GM12878 (cell line): ENCODE measurements at regions not wholly inside any gene's neighbourhood (a gene's known extent, or its start where the extent isn't known, plus 50 kb on each side); places are given as distances from the start of the nearest gene placed in this dataset.
A peak's percentile ranks its signal among the peaks of the same experiment; 100 is the strongest.

ENCODE experiments used
- ATAC-seq: fragments of 200-7000 bp; cut with Tn5 transposase; 3 replicates; pipeline ENCODE4 v1.9.1; 2020; ENCODE audit warnings: mild to moderate bottlenecking, moderate library complexity
- BruUV-seq: library from RNA; stranded (reverse); fragments of 400-500 nt; replicated peaks from 2 replicates; lab custom pipeline; 2021; lab: Mats Ljungman, UMichigan
- CTCF ChIA-PET: fragments of 300-600 bp; sonication (Branson Sonifier 250); formaldehyde crosslinking; extraction: SDS; loops from one replicate; lab custom pipeline; 2021; ENCODE audit warnings: inconsistent platforms; lab: Yijun Ruan, JAX
- POLR2A ChIA-PET: fragments of 350-600 bp; formaldehyde crosslinking; extraction: SDS; loops from one replicate; lab custom pipeline; 2021; ENCODE audit warnings: inconsistent platforms; lab: Charles Lee
- RAD21 ChIA-PET: fragments of 300-600 bp; sonication (Branson Sonifier 250); formaldehyde crosslinking; loops from one replicate; lab custom pipeline; 2023; ENCODE audit warnings: antibody characterized with exemption; ENCODE audit not compliant: unreplicated experiment; lab: Charles Lee
- SMC1A ChIA-PET: fragments of 300-600 bp; sonication (Branson Sonifier 250); formaldehyde crosslinking; loops from one replicate; lab custom pipeline; 2023; ENCODE audit not compliant: unreplicated experiment, uncharacterized antibody; lab: Charles Lee
- DNase-seq: peaks from one replicate; pipeline ENCODE4 v3.0.0-alpha.2; 2011; ENCODE audit warnings: low read depth, low spot score
- FAIRE-seq: peaks from 3 replicates; lab custom pipeline; 2011; peaks lifted over from hg19 to GRCh38; lab: Jason Lieb, UNC
- H2AFZ ChIP-seq: 2 replicates; pipeline ENCODE4 v1.6.0; 2011; ENCODE audit warnings: low read depth, low read length, control low read depth; ENCODE audit not compliant: control insufficient read depth
- H3K27ac ChIP-seq: 2 replicates; pipeline ENCODE4 v1.5.1; 2011; ENCODE audit warnings: control low read depth; ENCODE audit not compliant: control insufficient read depth, insufficient read depth
- H3K27me3 ChIP-seq, 2 experiments: replicated peaks in 1 of 2; 2 replicates each; pipeline versions ENCODE4 v1.6.0 to v1.6.1; 2011; ENCODE audit warnings: low read length in 1 of 2; ENCODE audit not compliant: control insufficient read depth in 2 of 2, insufficient read depth in 2 of 2
- H3K36me3 ChIP-seq, 2 experiments: 2 replicates each; pipeline ENCODE4 v1.5.1; 2011; ENCODE audit warnings: low read length in 1 of 2; ENCODE audit not compliant: control insufficient read depth in 2 of 2, insufficient read depth in 2 of 2
- H3K4me1 ChIP-seq: 2 replicates; pipeline ENCODE4 v1.6.1; 2011; ENCODE audit warnings: mild to moderate bottlenecking, low read length, moderate library complexity, mixed read lengths; ENCODE audit not compliant: control insufficient read depth, insufficient read depth
- H3K4me2 ChIP-seq: 2 replicates; pipeline ENCODE4 v1.6.0; 2011; ENCODE audit warnings: control low read depth; ENCODE audit not compliant: control insufficient read depth, insufficient read depth
- H3K4me3 ChIP-seq: fragments of 200-600 bp; sonication (generic); 2 replicates; pipeline ENCODE4 v1.5.1; 2016
- H3K79me2 ChIP-seq: 2 replicates; pipeline ENCODE4 v1.6.0; 2011; ENCODE audit warnings: low read length; ENCODE audit not compliant: control insufficient read depth, insufficient read depth
- H3K9ac ChIP-seq: 2 replicates; pipeline ENCODE4 v1.8.0; 2011; ENCODE audit warnings: low read length, control low read depth, mixed read lengths; ENCODE audit not compliant: control insufficient read depth, insufficient read depth
- H3K9me3 ChIP-seq: replicated peaks from 3 replicates; pipeline ENCODE4 v1.5.1; 2011; ENCODE audit warnings: mild to moderate bottlenecking, low read length; ENCODE audit not compliant: control insufficient read depth, insufficient read depth
- H4K20me1 ChIP-seq: 2 replicates; pipeline ENCODE4 v1.6.0; 2011; ENCODE audit not compliant: control insufficient read depth, insufficient read depth
- CBX3 ChIP-seq: fragments of 200-600 bp; sonication (generic); IDR thresholded peaks from 2 replicates; pipeline ENCODE4 v1.6.1; 2016; ENCODE audit warnings: low read depth, borderline replicate concordance
- CEBPB ChIP-seq, 2 experiments: fragments of 150-350 bp in 1 of 2; IDR thresholded peaks; 2 replicates each; pipeline ENCODE4 v1.6.1; 2012 to 2014; ENCODE audit warnings: low read depth in 2 of 2, low read length in 2 of 2, borderline replicate concordance in 1 of 2, inconsistent platforms in 1 of 2
- CREB1 ChIP-seq: IDR thresholded peaks from 2 replicates; pipeline ENCODE4 v1.6.1; 2012; ENCODE audit warnings: low read depth, mild to moderate bottlenecking, inconsistent platforms
- CREM ChIP-seq: IDR thresholded peaks from 2 replicates; pipeline ENCODE4 v1.6.1; 2014; ENCODE audit warnings: antibody characterized with exemption, low read depth
- HDAC2 ChIP-seq: fragments of 200-600 bp; sonication (generic); IDR thresholded peaks from 2 replicates; pipeline ENCODE4 v1.6.1; 2017
- JUND ChIP-seq: IDR thresholded peaks from 2 replicates; pipeline ENCODE4 v1.6.1; 2012; ENCODE audit warnings: low read depth, mild to moderate bottlenecking, low read length, improper control_type of control experiment, moderate library complexity
- MYB ChIP-seq: fragments of 150-350 bp; IDR thresholded peaks from 2 replicates; pipeline ENCODE4 v1.6.1; 2014; ENCODE audit warnings: mild to moderate bottlenecking, low read depth, low read length, borderline replicate concordance
- NFIC ChIP-seq: IDR thresholded peaks from 2 replicates; pipeline ENCODE4 v1.6.1; 2012; ENCODE audit warnings: low read depth, mild to moderate bottlenecking, inconsistent platforms, low read length, moderate library complexity
- NFYB ChIP-seq: IDR thresholded peaks from 2 replicates; pipeline ENCODE4 v1.6.1; 2011; ENCODE audit warnings: low read depth, mild to moderate bottlenecking, low read length, improper control_type of control experiment, moderate library complexity; ENCODE audit not compliant: insufficient read depth
- POLR2A ChIP-seq: IDR thresholded peaks from 2 replicates; pipeline ENCODE4 v1.6.1; 2011; ENCODE audit warnings: low read depth, mild to moderate bottlenecking, low read length
- SPI1 ChIP-seq: IDR thresholded peaks from 2 replicates; pipeline ENCODE4 v1.6.1; 2011; ENCODE audit warnings: low read depth, mild to moderate bottlenecking, low read length, moderate library complexity, borderline replicate concordance; ENCODE audit not compliant: insufficient read depth
- SREBF1 ChIP-seq: IDR thresholded peaks from 2 replicates; pipeline ENCODE4 v1.6.1; 2012; ENCODE audit warnings: mild to moderate bottlenecking, low read length
- STAT1 ChIP-seq: fragments of 450-650 bp; conservative IDR thresholded peaks from 2 replicates; pipeline ENCODE4 v1.6.1; 2014; ENCODE audit warnings: antibody characterized with exemption, mild to moderate bottlenecking
- TARDBP ChIP-seq: IDR thresholded peaks from 2 replicates; pipeline ENCODE4 v1.6.1; 2016; ENCODE audit warnings: borderline replicate concordance
- YBX1 ChIP-seq: fragments of 450-650 bp; IDR thresholded peaks from 2 replicates; pipeline ENCODE4 v1.6.1; 2016; ENCODE audit warnings: antibody characterized with exemption
- ZNF384 ChIP-seq: IDR thresholded peaks from 2 replicates; pipeline ENCODE4 v1.6.1; 2012; ENCODE audit warnings: low read depth, mild to moderate bottlenecking, low read length, improper control_type of control experiment, borderline replicate concordance
- ZNF622 ChIP-seq: fragments of 450-650 bp; IDR thresholded peaks from 2 replicates; pipeline ENCODE4 v1.6.1; 2017; ENCODE audit warnings: mild to moderate bottlenecking, inconsistent platforms
- WGBS: methylation state at CpG from one replicate; pipeline ENCODE4 v1.1.6; 2016; ENCODE audit warnings: low lambda C conversion rate; ENCODE audit not compliant: insufficient replicate concordance, insufficient coverage; ENCODE audit errors: missing lambda C conversion rate; 5-methylcytosine and 5-hydroxymethylcytosine counted together
- in situ Hi-C: fragments of 300-500 bp; cut with MboI; formaldehyde crosslinking; loops from 9 replicates; pipeline ENCODE4 v1.14.3; 2018; ENCODE audit warnings: mixed read lengths
- intact Hi-C: fragments of 100-400 bp; cut with micrococcal nuclease; formaldehyde crosslinking; loops from one replicate; pipeline ENCODE4 v1.14.2; 2022; ENCODE audit not compliant: unreplicated experiment
- TF ChIP-seq, protein P1 (sequence below): IDR thresholded peaks from 2 replicates; pipeline ENCODE4 v1.6.1; 2011; ENCODE audit warnings: low read depth, low read length, improper control_type of control experiment, borderline replicate concordance
- TF ChIP-seq, protein P2 (sequence below): fragments of 450-650 bp; IDR thresholded peaks from 2 replicates; pipeline ENCODE4 v1.6.1; 2017; ENCODE audit warnings: mild to moderate bottlenecking, low read depth, inconsistent platforms; ENCODE audit not compliant: poor library complexity, severe bottlenecking
- TF ChIP-seq, protein P3 (sequence below): fragments of 450-650 bp; IDR thresholded peaks from 2 replicates; pipeline ENCODE4 v1.6.1; 2017; ENCODE audit warnings: mild to moderate bottlenecking

GRCh38 chr13:76635232-76636230 lies 250.7 kb downstream of the KCTD12 start:
- Histone ChIP-seq H3K36me3 (no peaks in the 10 kb centered on the region), H3K4me2 (peak overlapping the region; percentile 38; the same call in 1 of the 2 replicates), H2AFZ (peak overlapping the region; percentile 20), H3K27ac (no peak overlapping the region; the same call in 1 of the 2 replicates), H3K4me1 (peaks cover 8% of the 10 kb centered on the region), H3K9ac (no peak overlapping the region), H3K27me3 (no peaks in the 10 kb centered on the region), H4K20me1 (no peaks in the 10 kb centered on the region), H3K9me3 (no peaks in the 10 kb centered on the region), H3K79me2 (no peaks in the 10 kb centered on the region), H3K4me3 (no peak overlapping the region)
- DNase-seq: no peak
- intact Hi-C loops (no loop called here), in situ Hi-C loops (no loop called here)
- POLR2A ChIA-PET: no interaction called here
- FAIRE-seq: no peak
- ATAC-seq: peak; percentile 66
- WGBS: 24% methylated on average over 7 of the region's 7 CpGs
- RAD21 ChIA-PET: no interaction called here
- no TSS peak for BruUV-seq
- CTCF ChIA-PET: no interaction called here
- SMC1A ChIA-PET: interaction anchor here (1.5 kb wide), 1 partner anchor 10 kb away, joined by 3 read pairs; no protein-coding TSS in a partner anchor
- TF ChIP-seq SPI1 (no peak), CEBPB (IDR thresholded peaks at IDR 0.05; ENCODE audit: borderline replicate concordance in 1 of 2, low read depth in 2 of 2, low read length in 2 of 2) (no peak), NFIC (peak; percentile 80), POLR2A (no peak), CBX3 (no peak), HDAC2 (no peak), ZNF622 (no peak), NFYB (no peak), JUND (no peak), ZNF384 (no peak), YBX1 (no peak), SREBF1 (no peak), MYB (no peak), CREB1 (0 out of 2 replicates have a peak, but pooled peaks have one; percentile 10), TARDBP (no peak), STAT1 (no peak), CREM (no peak)
- TF ChIP-seq, protein P1, sequence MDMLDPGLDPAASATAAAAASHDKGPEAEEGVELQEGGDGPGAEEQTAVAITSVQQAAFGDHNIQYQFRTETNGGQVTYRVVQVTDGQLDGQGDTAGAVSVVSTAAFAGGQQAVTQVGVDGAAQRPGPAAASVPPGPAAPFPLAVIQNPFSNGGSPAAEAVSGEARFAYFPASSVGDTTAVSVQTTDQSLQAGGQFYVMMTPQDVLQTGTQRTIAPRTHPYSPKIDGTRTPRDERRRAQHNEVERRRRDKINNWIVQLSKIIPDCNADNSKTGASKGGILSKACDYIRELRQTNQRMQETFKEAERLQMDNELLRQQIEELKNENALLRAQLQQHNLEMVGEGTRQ: no peak
- TF ChIP-seq, protein P2, sequence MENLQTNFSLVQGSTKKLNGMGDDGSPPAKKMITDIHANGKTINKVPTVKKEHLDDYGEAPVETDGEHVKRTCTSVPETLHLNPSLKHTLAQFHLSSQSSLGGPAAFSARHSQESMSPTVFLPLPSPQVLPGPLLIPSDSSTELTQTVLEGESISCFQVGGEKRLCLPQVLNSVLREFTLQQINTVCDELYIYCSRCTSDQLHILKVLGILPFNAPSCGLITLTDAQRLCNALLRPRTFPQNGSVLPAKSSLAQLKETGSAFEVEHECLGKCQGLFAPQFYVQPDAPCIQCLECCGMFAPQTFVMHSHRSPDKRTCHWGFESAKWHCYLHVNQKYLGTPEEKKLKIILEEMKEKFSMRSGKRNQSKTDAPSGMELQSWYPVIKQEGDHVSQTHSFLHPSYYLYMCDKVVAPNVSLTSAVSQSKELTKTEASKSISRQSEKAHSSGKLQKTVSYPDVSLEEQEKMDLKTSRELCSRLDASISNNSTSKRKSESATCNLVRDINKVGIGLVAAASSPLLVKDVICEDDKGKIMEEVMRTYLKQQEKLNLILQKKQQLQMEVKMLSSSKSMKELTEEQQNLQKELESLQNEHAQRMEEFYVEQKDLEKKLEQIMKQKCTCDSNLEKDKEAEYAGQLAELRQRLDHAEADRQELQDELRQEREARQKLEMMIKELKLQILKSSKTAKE: no peak
- TF ChIP-seq, protein P3, sequence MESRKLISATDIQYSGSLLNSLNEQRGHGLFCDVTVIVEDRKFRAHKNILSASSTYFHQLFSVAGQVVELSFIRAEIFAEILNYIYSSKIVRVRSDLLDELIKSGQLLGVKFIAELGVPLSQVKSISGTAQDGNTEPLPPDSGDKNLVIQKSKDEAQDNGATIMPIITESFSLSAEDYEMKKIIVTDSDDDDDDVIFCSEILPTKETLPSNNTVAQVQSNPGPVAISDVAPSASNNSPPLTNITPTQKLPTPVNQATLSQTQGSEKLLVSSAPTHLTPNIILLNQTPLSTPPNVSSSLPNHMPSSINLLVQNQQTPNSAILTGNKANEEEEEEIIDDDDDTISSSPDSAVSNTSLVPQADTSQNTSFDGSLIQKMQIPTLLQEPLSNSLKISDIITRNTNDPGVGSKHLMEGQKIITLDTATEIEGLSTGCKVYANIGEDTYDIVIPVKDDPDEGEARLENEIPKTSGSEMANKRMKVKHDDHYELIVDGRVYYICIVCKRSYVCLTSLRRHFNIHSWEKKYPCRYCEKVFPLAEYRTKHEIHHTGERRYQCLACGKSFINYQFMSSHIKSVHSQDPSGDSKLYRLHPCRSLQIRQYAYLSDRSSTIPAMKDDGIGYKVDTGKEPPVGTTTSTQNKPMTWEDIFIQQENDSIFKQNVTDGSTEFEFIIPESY: no peak
